ENCODE measurements at regions not wholly inside any gene's neighbourhood (a gene's known extent, or its start where the extent isn't known, plus 50 kb on each side); places are given as distances from the start of the nearest gene placed in this dataset.

GRCh38 chr2:59034106-59034505 is 793.0 kb upstream of the FANCL start (continued):
- no peak for TF ChIP-seq ZNF592 (IDR thresholded peaks at IDR 0.05)
- no peak for TF ChIP-seq MTA3 (IDR thresholded peaks at IDR 0.05; ENCODE audit: borderline replicate concordance, low read length)
- no peak for TF ChIP-seq ATF3 (IDR thresholded peaks at IDR 0.05; ENCODE audit: borderline replicate concordance, extremely low read depth, low read depth, low read length)
- TF ChIP-seq EED (IDR thresholded peaks at IDR 0.05; ENCODE audit: low read depth) = no peak
- no peak for TF ChIP-seq BCL11A (IDR thresholded peaks at IDR 0.05; ENCODE audit: low read depth, low read length)
- no peak for TF ChIP-seq TCF12 (IDR thresholded peaks at IDR 0.05; ENCODE audit: low read depth, low read length)

GRCh38 chr2:59033661-59034060 is 792.5 kb upstream of the FANCL start:
- POLR2A ChIA-PET = no interaction called here
- no peaks in the 10 kb centered on the region for H3K79me2 ChIP-seq (ENCODE audit: control insufficient read depth, insufficient read depth, low read length)
- no peak overlapping the region for H3K27ac ChIP-seq (ENCODE audit: control insufficient read depth, insufficient read depth)
- 0% methylated on average over 1 of the region's 1 CpG for WGBS (ENCODE audit: insufficient coverage, insufficient replicate concordance, low lambda C conversion rate, missing lambda C conversion rate)
- H3K27me3 ChIP-seq (replicated peaks in 1 of 2; ENCODE audit: control insufficient read depth in 2 of 2, insufficient read depth in 2 of 2, low read length in 1 of 2) = no peaks in the 10 kb centered on the region
- no peak for FAIRE-seq
- H3K36me3 ChIP-seq (ENCODE audit: control insufficient read depth in 2 of 2, insufficient read depth in 2 of 2, low read length in 1 of 2) = no peaks in the 10 kb centered on the region
- SMC1A ChIA-PET (ENCODE audit: uncharacterized antibody, unreplicated experiment) = no interaction called here
- DNase-seq (ENCODE audit: low read depth, low spot score) = no peak
- H3K4me3 ChIP-seq = no peak overlapping the region
- H3K4me1 ChIP-seq (ENCODE audit: control insufficient read depth, insufficient read depth, low read length) = no peaks in the 10 kb centered on the region
- no peaks in the 10 kb centered on the region for H4K20me1 ChIP-seq (ENCODE audit: control insufficient read depth, insufficient read depth)
- BruUV-seq (replicated peaks) = no TSS peak
- in situ Hi-C loops (cut with MboI) (no loop called here), intact Hi-C loops (cut with micrococcal nuclease; ENCODE audit: unreplicated experiment) (no loop called here)
- RAD21 ChIA-PET (ENCODE audit: unreplicated experiment) = no interaction called here
- H3K9me3 ChIP-seq (replicated peaks; ENCODE audit: control insufficient read depth, insufficient read depth, low read length) = no peaks in the 10 kb centered on the region
- no peak overlapping the region for H3K4me2 ChIP-seq (ENCODE audit: control insufficient read depth, insufficient read depth)
- ATAC-seq = no peak
- no peak overlapping the region for H2AFZ ChIP-seq (ENCODE audit: control insufficient read depth, low read depth, low read length)
- CTCF ChIA-PET = interaction anchor here (0.6 kb wide), 1 partner anchor 8 kb away, joined by 5 read pairs; no protein-coding TSS in a partner anchor
- no peak overlapping the region for H3K9ac ChIP-seq (ENCODE audit: control insufficient read depth, insufficient read depth, low read length)
- TF ChIP-seq PBX3 (IDR thresholded peaks at IDR 0.05; ENCODE audit: insufficient replicate concordance, low read depth, low read length) = no peak
- TF ChIP-seq ZNF207 (IDR thresholded peaks at IDR 0.05; ENCODE audit: borderline replicate concordance) = no peak
- TF ChIP-seq USF1 (IDR thresholded peaks at IDR 0.05; ENCODE audit: borderline replicate concordance, extremely low read length, insufficient read depth, low read depth, low read length) = no peak
- no peak for TF ChIP-seq FOXM1 (IDR thresholded peaks at IDR 0.05; ENCODE audit: low read depth, low read length)
- TF ChIP-seq ETV6 (conservative IDR thresholded peaks at IDR 0.05 in 1 of 2, IDR thresholded peaks at IDR 0.05 in 1 of 2; ENCODE audit: borderline replicate concordance in 1 of 2, low read depth in 1 of 2) = no peak
- no peak for TF ChIP-seq NFYA (IDR thresholded peaks at IDR 0.05; ENCODE audit: borderline replicate concordance, low read depth, low read length)
- no peak for TF ChIP-seq LARP7 (IDR thresholded peaks at IDR 0.05)
- no peak for TF ChIP-seq SKIL (IDR thresholded peaks at IDR 0.05; ENCODE audit: low read depth, poor library complexity, severe bottlenecking)
- TF ChIP-seq ZNF622 (IDR thresholded peaks at IDR 0.05) = no peak

Data from GM12878 (cell line).